HG02759 (cell line): ENCODE measurements at regions not wholly inside any gene's neighbourhood (a gene's known extent, or its start where the extent isn't known, plus 50 kb on each side); places are given as distances from the start of the nearest gene placed in this dataset.

ENCODE experiments used
- ATAC-seq: cut with Tn5 transposase; IDR thresholded peaks from one replicate; pipeline ENCODE4 v1.9.1; 2021; ENCODE audit warnings: mild to moderate bottlenecking, moderate library complexity; ENCODE audit not compliant: unreplicated experiment

DNA sequence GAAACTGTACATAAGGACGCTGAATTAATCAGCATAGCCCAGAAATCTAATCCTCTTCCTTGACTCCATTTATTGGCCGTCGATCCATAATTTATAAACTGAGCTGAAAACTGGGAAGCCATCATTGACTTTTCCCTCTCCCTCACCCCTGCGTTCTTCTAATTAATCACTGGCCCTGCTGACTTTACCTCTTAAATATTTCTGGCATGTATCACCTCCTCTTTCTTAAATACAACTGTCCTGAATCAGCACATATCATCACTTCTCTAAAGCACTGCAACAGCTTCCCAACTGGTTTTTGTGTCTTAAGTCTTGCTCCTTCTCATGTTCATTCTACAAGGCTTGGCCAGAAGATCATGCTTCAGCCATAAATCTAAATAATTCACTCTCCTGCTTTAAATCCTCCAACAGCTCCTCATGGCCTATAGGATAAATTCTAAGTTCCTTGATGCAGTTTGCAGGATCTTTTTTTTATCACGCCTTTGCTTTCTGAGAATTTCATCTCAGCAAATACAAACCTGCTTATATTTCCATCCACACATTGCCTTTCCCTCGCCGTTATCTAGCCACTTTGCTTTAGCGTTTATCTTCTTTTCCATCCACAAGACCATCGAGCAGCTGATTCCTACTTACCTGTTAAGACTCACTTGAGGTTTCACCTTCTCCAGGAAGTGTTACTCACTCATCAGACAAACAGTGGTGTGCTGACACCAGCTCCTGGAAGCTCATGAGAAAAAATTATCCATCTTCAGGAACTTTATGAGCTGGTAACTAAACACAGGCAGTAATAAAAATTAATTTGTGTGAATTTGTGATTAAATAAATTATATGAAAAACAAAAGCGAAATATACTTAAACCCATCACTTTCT is 295.6 kb upstream of the FLRT2 start:
- ATAC-seq, result no peak

DNA sequence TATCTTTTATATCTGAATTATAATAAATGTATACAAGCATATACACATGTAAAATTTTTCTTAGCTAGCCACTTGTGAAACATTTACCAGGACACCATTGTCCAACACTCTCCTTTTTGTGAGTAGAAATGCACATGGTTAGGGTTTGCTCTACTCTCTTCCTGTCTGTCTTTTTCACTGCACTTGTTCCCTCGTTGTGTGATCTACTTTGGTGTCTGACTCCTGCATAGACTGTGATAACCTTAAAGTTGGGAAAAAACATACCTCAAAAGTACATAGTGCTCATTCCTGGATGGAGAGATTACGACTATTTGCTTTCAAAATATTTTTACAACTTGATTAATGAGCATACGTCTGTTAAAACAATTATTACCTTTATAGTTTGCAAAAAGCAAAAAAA is 294.1 kb upstream of the FLRT2 start:
- ATAC-seq, result no peak

DNA sequence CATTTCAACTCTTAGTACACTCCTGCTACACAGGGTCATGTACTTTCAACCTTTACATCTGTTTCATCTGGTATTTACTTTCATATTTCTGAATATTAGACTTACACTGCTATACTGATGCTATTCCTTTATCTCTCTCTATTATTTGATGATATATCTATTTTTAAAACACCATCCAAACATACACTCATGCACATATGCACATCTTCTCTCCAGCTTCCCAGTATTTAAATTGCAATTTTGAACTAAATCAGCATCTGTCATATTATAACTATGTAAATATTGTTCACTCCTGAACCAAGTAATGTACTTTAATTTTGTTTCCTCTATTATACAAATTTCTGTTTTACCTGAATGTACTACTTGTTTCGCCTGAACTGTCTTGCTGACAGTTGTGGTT is 293.6 kb upstream of the FLRT2 start:
- no peak for ATAC-seq

DNA sequence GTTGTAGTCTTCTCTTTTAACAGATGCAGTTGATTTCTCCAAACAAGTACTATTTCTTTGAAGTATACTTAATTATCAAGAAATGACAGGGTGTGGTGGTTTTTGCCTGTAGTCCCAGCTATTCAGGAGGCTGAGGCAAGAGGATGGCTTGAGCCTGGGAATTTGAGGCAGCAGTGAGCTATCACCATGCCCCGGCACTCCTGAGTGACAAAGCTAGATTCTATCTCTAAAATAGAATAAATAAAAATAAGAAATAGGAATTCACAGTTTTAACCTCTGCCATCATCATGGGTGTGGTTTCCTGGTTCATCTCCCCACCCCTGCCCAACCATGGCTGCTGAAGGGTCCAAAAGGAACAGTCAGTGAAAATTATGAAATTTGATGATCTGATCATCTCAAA is 290.2 kb upstream of the FLRT2 start:
- no peak for ATAC-seq

DNA sequence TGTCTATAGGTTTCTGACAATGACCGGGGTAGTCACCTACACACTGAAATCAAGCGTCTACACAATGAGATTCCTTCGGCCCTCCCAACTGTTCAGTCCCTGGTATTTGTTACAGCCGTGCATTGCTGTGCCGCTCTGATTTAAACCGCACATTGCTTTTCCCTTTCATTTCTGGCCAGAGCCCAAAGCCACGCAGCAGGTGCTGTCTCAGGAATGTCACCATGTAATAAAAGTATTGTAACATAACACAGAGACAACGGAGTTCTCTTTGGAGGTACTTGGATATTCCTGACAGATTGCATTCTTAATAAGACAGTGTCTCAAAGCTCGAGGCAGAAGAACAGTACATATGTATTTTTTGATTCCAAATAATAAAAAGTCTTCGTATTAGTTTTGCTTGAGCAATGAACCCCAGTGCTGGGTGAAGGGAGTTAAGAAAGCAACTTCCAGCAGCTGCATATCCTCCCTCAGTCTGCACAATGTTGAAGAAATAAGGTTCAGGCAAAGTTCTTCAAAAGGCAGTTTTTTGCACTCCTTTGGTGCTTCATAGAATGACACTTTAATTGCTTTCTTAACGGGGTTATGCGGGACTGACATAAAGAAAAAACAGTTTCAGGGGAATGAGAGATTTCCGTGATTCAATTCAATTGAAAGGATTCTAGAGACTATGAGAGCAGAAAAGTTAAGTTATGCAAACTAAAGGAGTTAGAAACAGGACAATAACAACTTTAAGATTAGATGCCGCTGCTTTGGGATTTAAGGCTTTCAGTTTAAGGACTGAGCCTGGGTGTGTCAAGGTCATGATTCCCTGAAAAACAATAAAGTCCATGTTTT is 288.7 kb upstream of the FLRT2 start:
- no peak for ATAC-seq

DNA sequence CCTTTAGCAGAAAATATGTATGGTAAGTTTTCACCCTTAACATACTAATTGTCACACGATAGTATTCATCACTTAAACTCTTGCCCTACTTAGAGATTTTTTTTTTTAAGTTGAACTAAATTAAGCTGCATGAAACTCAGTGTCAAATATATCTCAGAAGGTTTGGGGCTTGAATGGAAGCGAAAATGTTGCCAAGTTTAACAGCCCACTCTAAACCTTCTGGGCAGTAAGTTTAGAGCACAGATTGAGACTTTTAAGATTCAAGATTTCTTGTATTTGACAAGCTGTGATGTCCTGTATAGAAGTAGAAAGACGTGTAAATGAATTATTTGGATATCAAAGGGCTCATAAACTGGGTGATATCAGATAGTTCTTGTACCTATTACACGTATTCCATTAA is 287.3 kb upstream of the FLRT2 start:
- ATAC-seq, result no peak

DNA sequence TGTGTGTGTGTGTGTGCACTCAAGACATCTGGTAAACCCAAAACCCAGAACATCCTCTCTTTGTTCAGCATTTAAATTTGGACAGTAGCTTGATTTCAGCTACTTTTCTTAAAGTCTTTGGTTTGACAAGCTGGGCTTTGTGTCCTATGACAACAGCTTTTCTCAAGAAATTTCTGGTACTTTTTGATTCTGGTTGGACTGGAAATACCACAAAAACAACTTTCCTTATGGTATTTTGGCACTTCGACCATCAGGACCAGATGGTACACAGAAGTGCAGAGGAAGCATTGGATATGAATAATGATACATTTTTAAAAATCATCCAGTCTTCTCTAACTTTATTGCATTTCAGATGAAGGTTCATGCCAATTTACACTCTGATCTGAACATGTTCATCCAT is 286.6 kb upstream of the FLRT2 start:
- no peak for ATAC-seq

DNA sequence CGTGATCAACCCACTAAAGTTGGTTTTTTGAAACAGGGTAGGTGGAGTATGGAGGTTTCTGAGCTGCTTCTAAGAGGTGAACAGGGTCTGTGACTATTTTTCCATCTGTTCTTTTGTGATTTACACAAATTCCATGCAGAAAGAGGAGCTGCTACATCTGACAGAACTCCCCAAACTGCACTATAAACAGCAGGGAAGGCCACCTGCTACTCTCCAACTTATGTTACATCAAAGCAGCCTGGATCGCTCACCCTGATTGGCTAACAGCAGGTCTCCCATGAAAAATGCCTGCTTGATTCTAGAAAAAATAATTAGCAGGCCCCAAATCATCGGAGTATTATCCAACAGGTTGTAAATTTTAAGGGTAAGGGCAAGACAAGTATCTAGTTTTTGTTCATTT is 282.9 kb upstream of the FLRT2 start:
- no peak for ATAC-seq

DNA sequence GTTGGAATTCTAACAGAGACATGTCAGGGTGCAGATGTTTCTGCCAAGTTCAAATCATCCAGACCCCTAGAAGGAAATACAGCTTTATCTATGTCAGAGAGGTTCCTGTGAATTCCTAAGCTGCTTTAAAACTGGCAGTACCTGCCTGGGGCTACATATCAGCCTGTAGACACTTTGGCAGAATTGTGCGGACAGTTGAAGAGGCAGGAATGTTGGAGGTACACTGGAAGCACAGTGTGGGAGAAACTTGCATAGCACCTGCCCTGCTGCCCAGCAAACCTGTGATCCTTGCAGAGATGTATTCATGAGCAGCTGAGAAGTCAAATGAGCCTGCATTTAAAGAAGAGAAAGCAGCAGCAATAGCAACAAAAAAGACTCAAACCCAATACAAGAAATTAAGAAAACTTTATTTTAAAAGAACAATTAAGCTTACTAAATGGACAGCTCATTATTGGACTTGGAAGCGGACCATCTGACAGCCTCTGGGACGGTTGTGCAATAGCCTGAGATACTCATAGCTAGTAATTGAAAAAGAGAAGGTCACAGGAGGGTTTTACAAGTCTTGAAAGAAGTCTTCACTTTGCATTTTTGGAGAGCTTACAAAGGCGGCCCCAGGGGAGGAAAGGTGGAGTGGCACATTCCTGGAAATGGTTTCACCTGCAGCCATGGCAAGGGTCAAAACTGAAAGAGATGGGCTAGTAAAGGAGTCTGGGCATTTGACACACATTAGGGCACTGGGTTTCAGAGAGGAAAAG is 280.9 kb upstream of the FLRT2 start:
- ATAC-seq, result no peak

DNA sequence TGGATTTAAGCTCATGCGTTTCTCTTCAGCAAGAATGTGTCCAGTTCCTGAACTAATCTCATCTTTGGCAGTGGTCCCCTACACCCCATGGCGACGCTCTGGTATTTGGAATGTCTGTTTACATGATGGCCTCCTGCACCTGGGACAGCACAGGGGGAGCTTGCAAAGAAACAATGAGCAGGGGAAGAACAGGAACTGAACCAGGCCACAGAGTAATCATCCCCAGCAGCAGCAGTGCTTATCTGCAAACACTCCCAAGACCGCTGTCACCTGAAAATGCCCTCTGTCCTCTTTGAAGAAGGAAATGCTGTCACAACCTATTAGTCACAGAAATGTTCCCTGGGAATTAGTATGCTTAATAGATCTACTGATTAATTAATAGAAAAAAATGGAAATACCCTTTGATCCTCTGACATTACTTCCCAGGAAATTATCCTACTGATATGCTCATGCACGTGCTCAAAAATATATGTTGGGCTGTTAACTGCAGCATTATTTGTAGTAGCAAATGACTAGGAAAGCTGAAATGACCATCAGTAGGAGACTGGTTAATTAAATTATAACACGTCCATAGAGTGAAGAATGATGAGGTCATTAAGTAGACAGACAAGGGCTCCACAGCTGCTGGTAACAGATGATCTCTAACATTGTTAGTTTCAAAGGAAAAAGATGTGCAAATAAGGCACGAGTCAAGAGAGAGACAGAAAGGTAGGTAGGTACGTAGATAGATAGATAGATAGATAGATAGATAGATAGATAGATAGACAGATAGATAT is 279.3 kb upstream of the FLRT2 start:
- no peak for ATAC-seq

DNA sequence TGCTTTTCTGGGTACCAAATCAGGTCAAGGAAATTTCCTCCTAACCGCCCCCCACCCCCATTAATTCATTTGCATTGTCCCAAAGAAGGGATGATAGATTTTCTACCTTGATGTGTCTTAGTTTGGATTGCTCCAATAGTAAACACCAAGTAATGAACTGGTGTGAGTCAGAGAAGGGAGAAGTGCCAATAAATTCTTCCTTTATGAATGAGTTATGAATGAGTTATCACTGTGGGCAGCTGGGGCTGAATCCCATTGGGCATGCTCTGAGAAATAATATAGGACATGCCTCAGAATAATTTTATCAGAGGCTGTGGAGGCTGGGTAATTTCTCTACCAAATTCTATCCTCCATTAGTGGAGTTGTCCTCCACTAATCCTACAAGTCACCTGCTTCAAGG is 277.9 kb upstream of the FLRT2 start:
- no peak for ATAC-seq

DNA sequence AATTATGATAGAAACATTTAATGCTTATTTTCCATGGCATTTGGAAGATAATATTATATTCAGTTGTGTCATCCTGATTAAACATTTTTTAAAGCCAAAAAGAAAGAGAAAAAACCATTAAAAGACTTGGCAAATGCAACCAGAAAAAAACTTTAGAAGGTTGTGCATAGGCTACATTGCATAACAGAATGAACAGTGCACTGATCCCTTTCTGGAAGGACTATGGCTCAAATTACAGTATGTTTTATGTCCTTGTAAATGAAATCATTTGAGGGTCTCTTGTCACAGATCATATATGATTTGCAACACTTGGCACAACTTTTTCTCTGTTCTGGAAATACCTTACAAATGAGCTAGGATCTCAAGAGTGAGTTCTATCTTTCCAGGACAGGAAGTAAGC is 275.2 kb upstream of the FLRT2 start:
- ATAC-seq, result no peak

DNA sequence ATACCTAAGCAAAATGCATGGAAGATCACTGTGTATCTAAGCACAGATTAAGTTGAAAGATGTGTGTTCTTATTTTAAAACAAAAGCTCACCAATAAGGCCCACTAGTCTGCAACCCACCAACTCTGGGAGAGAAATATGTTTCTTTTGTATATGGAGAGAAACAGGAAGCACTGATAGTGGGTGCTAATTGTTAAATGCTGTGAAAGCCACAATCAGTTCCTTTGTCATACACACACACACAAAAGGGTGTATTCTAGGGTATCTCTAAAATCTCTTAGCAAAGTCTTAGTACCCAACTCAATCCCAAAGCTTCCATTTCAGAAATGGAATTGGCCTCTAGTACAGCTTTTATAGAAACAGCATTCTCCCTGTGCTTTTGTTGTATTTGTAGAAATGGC is 272.7 kb upstream of the FLRT2 start:
- no peak for ATAC-seq

DNA sequence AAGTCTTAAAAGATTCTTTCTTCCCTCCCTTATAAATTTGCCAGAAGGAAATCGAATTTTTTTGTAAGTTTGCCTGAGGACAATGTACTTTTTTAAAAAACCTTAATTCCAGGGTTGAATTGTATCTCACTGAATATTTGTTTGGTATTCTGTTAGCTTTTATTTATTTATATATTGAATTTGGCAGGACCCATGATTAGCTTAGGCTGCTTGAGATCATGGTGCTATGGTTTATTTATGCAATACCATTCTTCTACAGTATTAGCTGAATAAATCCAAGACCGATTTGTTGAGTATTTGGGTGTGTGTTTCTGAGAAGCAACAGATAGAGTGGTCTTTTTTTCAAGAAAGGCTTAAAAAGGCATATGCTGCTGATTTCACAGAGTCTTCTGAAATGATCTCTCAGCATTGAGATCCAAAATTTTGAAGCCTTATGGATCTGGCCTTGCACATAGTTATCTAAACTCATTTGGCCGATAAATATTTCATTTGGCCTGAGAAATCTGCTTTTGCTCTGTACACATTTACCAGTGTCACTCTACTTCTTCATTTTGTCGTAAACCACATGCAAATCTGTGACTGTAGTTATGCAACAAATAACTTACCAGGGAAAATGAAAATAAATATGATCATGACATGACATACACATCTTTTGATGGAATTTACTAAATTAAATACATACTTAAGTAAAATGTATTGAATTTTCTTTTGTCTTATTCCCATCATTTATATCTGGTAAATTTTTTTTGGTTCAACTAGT is 265.8 kb upstream of the FLRT2 start:
- ATAC-seq, result no peak

DNA sequence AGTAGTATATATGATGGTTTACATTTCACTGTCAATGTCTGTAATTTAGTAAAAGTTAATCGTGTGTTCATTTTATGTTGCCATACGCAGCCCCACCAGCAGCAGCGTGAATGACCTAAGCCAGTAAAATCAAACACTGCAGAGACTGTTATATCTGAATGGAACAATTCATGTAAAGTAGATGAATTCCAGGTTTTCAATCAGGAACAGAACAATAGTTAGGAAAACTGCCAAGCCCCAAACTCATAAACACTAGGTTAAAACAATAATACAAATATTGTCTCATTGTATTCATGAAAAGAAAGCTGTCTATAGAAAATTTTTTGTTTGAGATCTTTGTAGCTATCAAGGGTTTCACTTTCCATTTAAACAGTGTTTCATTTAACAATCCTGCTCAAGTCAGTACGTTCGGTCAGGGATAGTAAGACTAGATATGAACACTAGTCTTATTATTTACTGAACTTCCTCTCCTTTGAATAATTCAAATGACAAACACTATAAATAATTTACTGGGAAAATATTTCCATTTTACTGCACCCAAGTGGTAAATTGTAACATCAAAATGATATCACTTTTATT is 256.8 kb upstream of the FLRT2 start:
- no peak for ATAC-seq

DNA sequence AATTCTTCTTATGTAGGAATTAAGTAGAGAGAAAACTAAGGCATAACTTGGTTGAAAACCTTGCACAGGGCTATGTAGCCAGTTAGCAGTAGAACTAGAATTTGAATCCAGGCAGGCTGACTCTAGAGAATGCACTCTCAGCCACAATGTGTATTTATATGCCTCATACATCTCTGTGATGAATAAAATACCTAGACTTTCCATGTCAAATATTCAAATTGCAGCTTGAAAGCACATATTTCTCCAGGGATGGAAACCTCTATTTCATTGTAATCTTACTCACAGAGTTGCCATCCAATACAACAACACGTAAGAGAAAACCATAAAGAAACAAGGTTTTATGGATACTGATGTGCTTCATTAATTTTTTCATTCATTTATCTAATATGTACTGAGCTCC is 256.0 kb upstream of the FLRT2 start:
- no peak for ATAC-seq

DNA sequence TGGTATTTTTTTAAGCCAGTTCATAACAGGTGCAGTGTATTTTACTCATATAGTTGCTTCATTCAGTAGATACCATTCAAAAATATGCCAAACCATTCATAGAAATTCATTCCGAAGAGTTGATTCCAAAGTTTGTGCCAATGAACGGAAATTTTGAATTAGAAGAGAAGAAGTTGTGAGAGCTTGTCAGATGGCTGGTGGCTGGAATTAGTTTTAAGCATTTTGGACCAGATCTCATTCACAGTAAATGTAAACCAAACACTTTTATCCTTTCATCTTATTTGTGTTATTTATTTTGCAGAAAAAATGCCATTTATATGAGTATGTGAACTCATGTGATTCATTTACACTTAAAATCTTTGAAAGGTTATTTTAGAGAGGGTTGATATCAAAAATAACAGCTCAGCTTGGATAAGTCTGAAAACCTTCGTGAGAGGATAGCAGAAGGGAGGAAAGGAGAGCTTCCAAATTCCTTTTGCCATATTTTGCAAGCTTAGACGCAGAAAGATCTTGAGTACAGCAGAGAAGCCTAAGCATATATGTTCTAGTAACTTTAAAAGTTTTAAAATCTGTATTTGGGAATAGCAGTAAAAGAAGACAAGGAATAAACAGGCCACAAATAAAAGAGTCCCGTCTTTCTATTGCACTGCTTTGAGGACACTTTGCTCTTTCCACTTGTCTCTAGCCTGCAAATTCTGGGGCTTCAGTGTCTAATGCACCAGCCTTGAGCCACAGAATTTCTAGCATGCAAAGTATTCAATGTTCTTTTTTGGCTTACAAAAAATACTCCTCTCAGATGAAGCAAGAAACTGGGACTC is 253.6 kb upstream of the FLRT2 start:
- ATAC-seq, result no peak

DNA sequence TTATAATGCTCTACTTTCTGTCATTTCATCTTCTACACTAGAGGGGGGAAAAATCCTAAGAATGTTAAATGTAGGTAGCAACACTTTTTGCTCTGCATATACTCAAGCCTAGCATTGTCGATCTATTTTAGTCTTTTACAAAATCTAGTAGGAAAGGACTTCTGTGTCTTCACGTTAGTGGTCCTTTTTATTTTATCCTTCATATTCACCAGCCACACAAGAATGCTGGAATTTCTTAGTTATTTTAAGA is 253.0 kb upstream of the FLRT2 start:
- no peak for ATAC-seq

DNA sequence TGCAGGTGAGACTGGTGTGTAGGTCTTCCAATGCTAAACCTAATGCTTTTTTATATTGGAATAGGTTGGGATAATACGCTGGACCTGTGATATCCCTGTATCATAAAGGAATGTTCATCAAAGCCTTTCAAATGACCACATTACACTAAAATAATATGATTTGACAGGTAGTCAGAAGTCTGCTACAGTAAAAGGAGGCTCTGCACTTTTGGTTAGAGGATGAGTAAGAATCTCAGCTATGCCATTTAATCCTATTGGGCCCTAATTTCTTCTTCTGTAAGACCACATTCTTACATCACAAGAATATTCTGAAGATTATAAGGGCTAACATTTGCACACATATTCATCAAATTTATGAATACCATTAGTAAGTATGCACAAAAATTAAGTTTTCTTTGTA is 250.5 kb upstream of the FLRT2 start:
- ATAC-seq, result no peak
